Keratinocyte (primary cell): ENCODE measurements at regions not wholly inside any gene's neighbourhood (a gene's known extent, or its start where the extent isn't known, plus 50 kb on each side); places are given as distances from the start of the nearest gene placed in this dataset.
A peak's percentile ranks its signal among the peaks of the same experiment; 100 is the strongest.

ENCODE experiments used
- DNase-seq: peaks from one replicate; pipeline ENCODE4 v3.0.0-alpha.2; 2011; ENCODE audit warnings: low read depth, missing footprints, low spot score
- FAIRE-seq: peaks from 2 replicates; lab custom pipeline; 2011; peaks lifted over from hg19 to GRCh38; lab: Jason Lieb, UNC
- H2AFZ ChIP-seq: 2 replicates; pipeline ENCODE4 v1.6.0; 2012; ENCODE audit warnings: low read length, control low read depth, inconsistent platforms; ENCODE audit not compliant: control insufficient read depth
- H3K27ac ChIP-seq: 2 replicates; pipeline ENCODE4 v1.5.1; 2011; ENCODE audit warnings: low read length; ENCODE audit not compliant: control insufficient read depth, insufficient read depth
- H3K27me3 ChIP-seq: 3 replicates; pipeline ENCODE4 v1.6.0; 2011; ENCODE audit warnings: low read length; ENCODE audit not compliant: control insufficient read depth, insufficient read depth; ENCODE audit errors: extremely low read depth
- H3K36me3 ChIP-seq, 2 experiments: 2 replicates in 1 of 2; 3 replicates in 1 of 2; pipeline ENCODE4 v1.5.1; 2011; ENCODE audit warnings: low read length in 2 of 2, mild to moderate bottlenecking in 1 of 2; ENCODE audit not compliant: control insufficient read depth in 2 of 2, insufficient read depth in 2 of 2; ENCODE audit errors: extremely low read depth in 1 of 2
- H3K4me1 ChIP-seq: 3 replicates; pipeline ENCODE4 v1.5.1; 2011; ENCODE audit warnings: low read length; ENCODE audit not compliant: control insufficient read depth, insufficient read depth; ENCODE audit errors: extremely low read depth
- H3K4me2 ChIP-seq: 3 replicates; pipeline ENCODE4 v1.6.0; 2011; ENCODE audit warnings: low read depth, low read length; ENCODE audit not compliant: control insufficient read depth, insufficient read depth; ENCODE audit errors: extremely low read depth
- H3K4me3 ChIP-seq, 3 experiments: fragments of 200-600 bp in 1 of 3; sonication (generic) in 1 of 3; 2 replicates in 2 of 3; 3 replicates in 1 of 3; pipeline ENCODE4 v1.5.1; 2011 to 2016; ENCODE audit warnings: low read length in 3 of 3, mild to moderate bottlenecking in 3 of 3, control low read depth in 2 of 3, inconsistent platforms in 1 of 3, low read depth in 1 of 3, mixed read lengths in 1 of 3, mixed run types in 1 of 3, moderate library complexity in 1 of 3; ENCODE audit not compliant: control insufficient read depth in 2 of 3, insufficient read depth in 2 of 3; ENCODE audit errors: extremely low read depth in 1 of 3
- H3K79me2 ChIP-seq: 2 replicates; pipeline ENCODE4 v1.6.0; 2012; ENCODE audit warnings: low read length; ENCODE audit not compliant: control insufficient read depth, insufficient read depth
- H3K9ac ChIP-seq: 3 replicates; pipeline ENCODE4 v1.6.0; 2011; ENCODE audit warnings: low read length; ENCODE audit not compliant: control insufficient read depth, insufficient read depth; ENCODE audit errors: extremely low read depth
- H3K9me1 ChIP-seq: 3 replicates; pipeline ENCODE4 v1.6.0; 2011; ENCODE audit warnings: low read length; ENCODE audit not compliant: control insufficient read depth, insufficient read depth; ENCODE audit errors: extremely low read depth
- H3K9me3 ChIP-seq: 2 replicates; pipeline ENCODE4 v1.5.1; 2012; ENCODE audit warnings: low read depth, low read length; ENCODE audit not compliant: control insufficient read depth
- H4K20me1 ChIP-seq: 3 replicates; pipeline ENCODE4 v1.6.0; 2011; ENCODE audit warnings: low read length; ENCODE audit not compliant: control insufficient read depth, insufficient read depth; ENCODE audit errors: extremely low read depth
- CTCF ChIP-seq, 3 experiments: IDR thresholded peaks in 1 of 3; conservative IDR thresholded peaks in 1 of 3; optimal IDR thresholded peaks in 1 of 3; 2 replicates in 2 of 3; 3 replicates in 1 of 3; pipeline versions ENCODE3 to v1.5.1; 2011; ENCODE audit warnings: low read length in 3 of 3, mild to moderate bottlenecking in 3 of 3, moderate library complexity in 2 of 3, control low read depth in 1 of 3, inconsistent platforms in 1 of 3; ENCODE audit not compliant: insufficient read depth in 2 of 3; ENCODE audit errors: extremely low read depth in 1 of 3
- EZH2 ChIP-seq: IDR thresholded peaks from one replicate; pipeline ENCODE4 v1.6.1; 2012; ENCODE audit warnings: inconsistent platforms, mild to moderate bottlenecking, low read length, moderate library complexity
- dilution Hi-C: fragments of 300-500 bp; cut with MboI; formaldehyde crosslinking; loops from one replicate; pipeline ENCODE4 v1.7.0; 2020; ENCODE audit warnings: low sequenced_read_pairs; ENCODE audit not compliant: extremely low pct_ligation_motif_present

GRCh38 chr12:115146453-115146852, 462.5 kb upstream of the TBX3 start:
- no peak overlapping the region for H3K27ac ChIP-seq
- peak; percentile 94 for FAIRE-seq
- dilution Hi-C loops: no loop called here

GRCh38 chr12:115144425-115144824, 460.4 kb upstream of the TBX3 start:
- TF ChIP-seq EZH2 (no peak), CTCF (optimal IDR thresholded peaks at IDR 0.05 in 1 of 3, IDR thresholded peaks at IDR 0.05 in 1 of 3, conservative IDR thresholded peaks at IDR 0.05 in 1 of 3; ENCODE audit: extremely low read depth in 1 of 3, insufficient read depth in 2 of 3, low read length in 3 of 3) (no peak)
- Histone ChIP-seq H4K20me1 (no peaks in the 10 kb centered on the region), H3K27me3 (no peaks in the 10 kb centered on the region), H3K27ac (no peak overlapping the region), H3K79me2 (no peaks in the 10 kb centered on the region), H3K4me3 (no peak overlapping the region), H3K9ac (no peak overlapping the region), H3K9me1 (no peaks in the 10 kb centered on the region), H3K9me3 (no peaks in the 10 kb centered on the region), H3K36me3 (no peaks in the 10 kb centered on the region), H3K4me1 (peaks cover 15% of the 10 kb centered on the region), H2AFZ (no peak overlapping the region), H3K4me2 (no peak overlapping the region)
- FAIRE-seq (no peak), DNase-seq (no peak)
- dilution Hi-C loops: no loop called here

More at GRCh38 chr12:115146453-115146852, 462.5 kb upstream of the TBX3 start:
- no peak overlapping the region for H3K4me3 ChIP-seq
- no peak for TF ChIP-seq EZH2
- TF ChIP-seq CTCF (optimal IDR thresholded peaks at IDR 0.05 in 1 of 3, IDR thresholded peaks at IDR 0.05 in 1 of 3, conservative IDR thresholded peaks at IDR 0.05 in 1 of 3; ENCODE audit: extremely low read depth in 1 of 3, insufficient read depth in 2 of 3, low read length in 3 of 3): no peak
- H3K9me3 ChIP-seq: peaks cover 4% of the 10 kb centered on the region
- peak overlapping the region; percentile 59 for H3K4me2 ChIP-seq
- peaks cover 22% of the 10 kb centered on the region for H3K4me1 ChIP-seq
- H4K20me1 ChIP-seq: no peaks in the 10 kb centered on the region
- H3K9ac ChIP-seq: no peak overlapping the region
- no peaks in the 10 kb centered on the region for H3K36me3 ChIP-seq
- no peaks in the 10 kb centered on the region for H3K79me2 ChIP-seq
- no peak for DNase-seq
- H2AFZ ChIP-seq: peak overlapping the region; percentile 61
- no peaks in the 10 kb centered on the region for H3K27me3 ChIP-seq
- no peaks in the 10 kb centered on the region for H3K9me1 ChIP-seq
